Lung (tissue), 11 donors: ENCODE measurements at regions not wholly inside any gene's neighbourhood (a gene's known extent, or its start where the extent isn't known, plus 50 kb on each side); places are given as distances from the start of the nearest gene placed in this dataset.

Experiments
- ATAC-seq: fragments of 200-7000 bp; cut with Tn5 transposase; one replicate; pipeline ENCODE4 v1.9.1; 2020; ENCODE audit warnings: moderate number of reproducible peaks; ENCODE audit not compliant: insufficient read depth, low FRiP score
- DNase-seq, 3 donors: peaks; one replicate each; pipeline ENCODE4 v3.0.0-alpha.2; 2013 to 2017
- H3K27ac ChIP-seq, 2 donors: one replicate each; pipeline ENCODE4 v1.5.1; 2013; ENCODE audit warnings: mild to moderate bottlenecking in 2 of 2, moderate library complexity in 2 of 2, control low read depth in 1 of 2, inconsistent platforms in 1 of 2, low read depth in 1 of 2, low read length in 1 of 2
- H3K27me3 ChIP-seq, 3 donors: one replicate each; pipeline ENCODE4 v1.5.1; 2013; ENCODE audit warnings: low read length in 2 of 3; ENCODE audit not compliant: control insufficient read depth in 3 of 3, insufficient read depth in 3 of 3
- H3K36me3 ChIP-seq, 4 donors: one replicate each; pipeline ENCODE4 v1.5.1; 2013; ENCODE audit warnings: low read length in 4 of 4, mild to moderate bottlenecking in 1 of 4, moderate library complexity in 1 of 4; ENCODE audit not compliant: control insufficient read depth in 4 of 4, insufficient read depth in 4 of 4
- H3K4me1 ChIP-seq, 5 donors: one replicate each; pipeline ENCODE4 v1.5.1; 2013; ENCODE audit warnings: low read length in 5 of 5, mild to moderate bottlenecking in 2 of 5, moderate library complexity in 1 of 5; ENCODE audit not compliant: control insufficient read depth in 5 of 5, insufficient read depth in 5 of 5
- H3K4me3 ChIP-seq: one replicate; pipeline ENCODE4 v1.5.1; 2013; ENCODE audit warnings: mild to moderate bottlenecking, control low read depth, moderate library complexity
- H3K9ac ChIP-seq, 2 donors: one replicate each; pipeline ENCODE4 v1.5.1; 2013; ENCODE audit warnings: low read length in 2 of 2, control low read depth in 1 of 2; ENCODE audit not compliant: insufficient read depth in 1 of 2
- H3K9me3 ChIP-seq, 4 donors: one replicate each; pipeline ENCODE4 v1.5.1; 2013; ENCODE audit warnings: low read length in 3 of 4, mild to moderate bottlenecking in 1 of 4, moderate library complexity in 1 of 4; ENCODE audit not compliant: control insufficient read depth in 4 of 4, insufficient read depth in 3 of 4
- CTCF ChIP-seq: IDR thresholded peaks from 2 replicates; pipeline ENCODE4 v1.5.1; 2012; ENCODE audit warnings: mild to moderate bottlenecking; ENCODE audit errors: control extremely low read depth, extremely low read depth
- WGBS, 2 donors: extraction: QIAGEN DNeasy Blood & Tissue Kit; methylation state at CpG; one replicate each; pipeline ENCODE4 v1.1.7; 2013; 5-methylcytosine and 5-hydroxymethylcytosine counted together
- donor health status: control.
- donor health status: control.
- donor health status: Bipolar disorder and iron deficiency.
- donor health status: healthy.
- donor health status: DM: yes; HTN: yes; CAD: no.

DNA sequence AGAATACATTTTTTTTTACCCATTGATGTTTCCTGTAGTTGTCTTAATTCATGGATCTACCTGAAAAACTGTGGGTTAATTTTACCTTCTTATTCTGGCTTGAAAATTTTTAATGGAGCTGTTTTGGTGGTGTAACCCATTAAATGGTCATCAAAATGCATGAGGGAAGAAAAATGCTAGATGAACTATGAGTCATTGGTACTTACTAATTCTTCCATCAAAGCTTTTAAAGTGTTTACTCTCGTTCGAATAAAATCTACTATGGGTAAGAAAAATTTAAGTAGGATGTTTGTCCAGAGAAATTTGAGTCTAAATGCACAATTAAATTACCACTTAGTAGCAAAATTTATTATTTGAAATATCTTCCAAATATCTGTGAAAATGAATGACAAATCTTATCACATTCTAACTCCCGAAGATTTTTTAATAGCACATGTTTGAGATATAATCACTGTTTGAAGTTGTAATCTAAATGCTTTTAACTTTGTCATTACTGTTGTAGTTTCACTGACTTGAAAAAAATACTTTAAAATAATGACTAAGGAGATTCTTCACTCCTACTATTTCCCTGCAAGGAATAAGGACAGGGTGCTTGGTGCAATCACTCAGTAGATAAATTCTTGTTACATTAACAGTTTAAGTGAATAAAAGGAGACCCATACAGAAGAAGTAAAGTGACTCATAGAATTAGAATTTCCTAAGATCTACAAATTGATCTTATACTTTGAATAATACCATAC is 437.7 kb downstream of the IRS2 start:
- H3K9ac ChIP-seq, result no peak overlapping the region
- TF ChIP-seq CTCF, result no peak
- WGBS, 2 donors, result 51 to 78% methylated on average over 3 of the region's 3 CpGs

DNA sequence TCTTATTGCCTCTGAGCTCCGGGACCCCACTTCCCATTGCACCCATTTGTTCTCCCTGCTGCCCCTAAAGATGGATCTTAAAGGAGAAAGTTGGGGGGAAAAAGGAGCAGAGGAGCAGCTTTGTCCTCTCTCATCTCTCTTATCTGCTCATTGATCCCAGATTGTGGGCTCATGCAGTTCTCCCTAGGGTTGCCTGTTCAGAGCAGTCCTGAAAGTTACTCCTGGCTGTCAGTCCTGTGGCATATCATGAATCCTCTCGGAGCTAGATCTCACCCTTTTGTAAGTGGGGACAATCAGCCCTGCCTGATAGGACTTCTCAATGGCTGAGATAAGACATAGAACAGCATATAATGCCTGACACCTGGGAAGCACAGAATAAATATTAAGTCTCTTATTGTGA is 440.3 kb downstream of the IRS2 start:
- H3K9me3 ChIP-seq, result peaks cover 0 to 4% (median 2%) of the 10 kb centered on the region in 4 donors
- H3K9ac ChIP-seq, result no peak overlapping the region
- H3K27ac ChIP-seq, result no peak overlapping the region
- ATAC-seq (no peak), DNase-seq (no peak)
- WGBS, 2 donors, result 92 to 93% methylated on average over 2 of the region's 2 CpGs
- H3K27me3 ChIP-seq, result no peaks in the 10 kb centered on the region
- TF ChIP-seq CTCF, result no peak
- no peaks in the 10 kb centered on the region for H3K4me1 ChIP-seq
- no peaks in the 10 kb centered on the region for H3K36me3 ChIP-seq
- H3K4me3 ChIP-seq, result no peak overlapping the region

More for the DNA sequence above, 437.7 kb downstream of the IRS2 start:
- Histone ChIP-seq H3K4me3 (no peak overlapping the region), H3K9me3 (peaks cover 0 to 4% (median 2%) of the 10 kb centered on the region in 4 donors), H3K4me1 (no peaks in the 10 kb centered on the region), H3K27ac (no peak overlapping the region), H3K27me3 (no peaks in the 10 kb centered on the region), H3K36me3 (no peaks in the 10 kb centered on the region)
- ATAC-seq, result no peak
- DNase-seq, result no peak

DNA sequence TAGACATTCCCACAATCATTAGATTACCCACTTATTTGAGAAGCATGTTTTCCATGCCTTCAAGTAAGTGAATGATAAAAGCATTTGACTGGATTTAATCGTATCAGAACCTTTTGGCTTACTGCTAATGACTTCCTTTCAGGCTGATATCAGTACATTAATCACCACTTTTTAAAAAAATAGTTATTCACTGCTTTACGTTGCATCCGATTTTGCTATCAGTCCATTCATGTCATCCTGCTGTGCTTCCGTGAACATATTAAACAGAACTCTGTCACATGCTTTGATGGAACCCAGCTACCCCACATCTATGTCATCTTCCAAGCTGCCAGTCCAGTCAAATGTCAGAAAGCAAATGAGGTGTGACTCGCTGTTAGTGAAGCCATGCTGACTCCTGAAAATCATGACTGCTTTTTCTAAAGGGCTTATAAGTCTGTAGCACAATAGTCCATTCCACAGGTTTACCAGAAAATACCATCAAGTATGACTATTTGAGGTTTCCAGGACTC is 440.9 kb downstream of the IRS2 start:
- Histone ChIP-seq H3K4me3 (no peak overlapping the region), H3K9me3 (peaks cover 0 to 4% (median 2%) of the 10 kb centered on the region in 4 donors), H3K4me1 (no peaks in the 10 kb centered on the region), H3K27ac (no peak overlapping the region), H3K36me3 (no peaks in the 10 kb centered on the region), H3K9ac (no peak overlapping the region), H3K27me3 (no peaks in the 10 kb centered on the region)
- WGBS, 2 donors, result 61 to 77% methylated on average over 5 of the region's 5 CpGs
- no peak for TF ChIP-seq CTCF
- ATAC-seq, result no peak
- no peak for DNase-seq
